HG02943 (cell line): ENCODE measurements at regions not wholly inside any gene's neighbourhood (a gene's known extent, or its start where the extent isn't known, plus 50 kb on each side); places are given as distances from the start of the nearest gene placed in this dataset.

Experiments used
- ATAC-seq: cut with Tn5 transposase; IDR thresholded peaks from one replicate; pipeline ENCODE4 v1.9.1; 2021; ENCODE audit warnings: mild to moderate bottlenecking, low read depth, moderate library complexity; ENCODE audit not compliant: unreplicated experiment

DNA sequence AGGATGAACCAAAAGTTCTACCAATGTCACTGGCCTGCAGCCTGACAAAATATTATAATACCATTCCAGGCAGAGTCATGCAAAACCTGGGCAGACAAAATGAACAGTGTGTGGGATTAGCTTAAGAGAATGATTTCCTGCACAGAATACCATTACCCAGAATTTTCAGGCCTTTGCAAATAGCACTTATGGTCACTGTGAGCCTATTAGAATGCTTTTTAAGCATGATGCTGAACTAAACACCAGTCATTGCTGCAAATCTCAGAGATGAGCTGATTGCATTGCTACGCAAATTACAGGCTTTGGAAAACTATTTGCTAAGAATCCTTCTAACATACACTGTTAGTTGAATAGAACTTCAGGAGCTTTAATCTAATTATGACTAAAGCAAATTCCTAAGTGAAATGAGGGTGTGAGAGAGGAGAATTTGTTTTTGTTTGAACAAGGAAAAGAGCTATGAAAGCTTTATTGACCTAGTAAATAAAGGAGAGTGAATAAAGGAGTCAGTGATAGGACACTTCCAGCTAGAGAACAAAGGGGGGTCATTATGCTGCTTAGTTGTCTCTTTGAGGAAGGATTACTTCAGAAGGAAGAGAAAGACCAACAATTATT is 398.8 kb downstream of the HS3ST3B1 start:
- no peak for ATAC-seq

DNA sequence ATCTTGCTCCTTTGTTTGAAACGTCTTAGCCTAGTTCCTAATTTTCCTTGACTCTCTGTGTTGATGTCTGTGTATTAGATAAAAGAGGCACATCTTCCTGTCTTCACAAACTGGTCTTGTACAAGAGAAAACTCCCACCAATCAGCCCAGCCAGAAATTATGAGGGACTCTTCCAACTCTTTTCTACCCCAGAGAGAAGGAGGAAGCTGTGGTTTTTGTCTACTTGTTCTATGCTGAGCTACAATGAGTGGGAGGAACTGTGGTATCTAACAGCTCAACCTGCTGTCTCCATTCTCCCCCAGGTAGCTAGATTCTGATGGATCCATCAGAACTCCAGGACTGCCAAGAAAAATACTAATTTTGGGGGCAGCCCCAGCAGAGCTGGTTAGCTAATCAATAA is 392.5 kb downstream of the HS3ST3B1 start:
- no peak for ATAC-seq

DNA sequence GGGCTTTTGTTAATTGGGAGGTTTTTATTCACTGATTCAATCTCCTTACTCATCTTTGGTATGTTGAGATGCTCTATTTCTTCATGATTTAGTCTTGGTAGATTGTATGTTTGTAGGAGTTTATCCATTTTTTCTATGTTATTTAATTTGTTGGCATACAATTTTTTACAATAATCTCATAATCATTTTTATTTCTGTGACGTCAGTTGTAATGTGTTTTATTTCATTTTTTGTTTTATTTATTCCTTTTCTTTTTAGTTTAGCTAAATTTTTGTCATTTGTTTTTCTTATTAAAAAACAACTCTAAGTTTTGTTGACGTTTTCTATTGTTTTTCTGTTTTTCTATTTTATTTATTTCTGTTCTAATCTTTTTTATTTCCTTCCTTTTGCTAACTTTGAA is 389.8 kb downstream of the HS3ST3B1 start:
- ATAC-seq: no peak

DNA sequence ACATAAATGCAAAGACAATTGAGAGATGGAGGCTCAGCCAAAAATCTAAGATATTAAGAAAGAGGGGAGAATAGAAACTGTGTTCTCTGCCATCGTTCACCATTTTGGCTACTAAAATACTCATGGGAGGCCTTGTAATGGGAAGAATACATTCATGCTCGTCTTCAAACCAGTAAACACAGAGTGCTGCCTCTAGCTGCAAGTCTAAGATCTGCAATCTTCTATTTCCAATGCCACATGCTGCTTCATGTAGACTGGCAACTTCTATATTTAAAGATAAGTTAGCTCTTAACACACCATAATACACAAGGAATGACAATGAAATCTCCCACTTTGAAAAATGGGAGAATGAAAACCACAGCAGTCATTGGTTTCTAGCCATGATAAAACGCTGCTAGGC is 387.3 kb downstream of the HS3ST3B1 start:
- ATAC-seq: no peak

DNA sequence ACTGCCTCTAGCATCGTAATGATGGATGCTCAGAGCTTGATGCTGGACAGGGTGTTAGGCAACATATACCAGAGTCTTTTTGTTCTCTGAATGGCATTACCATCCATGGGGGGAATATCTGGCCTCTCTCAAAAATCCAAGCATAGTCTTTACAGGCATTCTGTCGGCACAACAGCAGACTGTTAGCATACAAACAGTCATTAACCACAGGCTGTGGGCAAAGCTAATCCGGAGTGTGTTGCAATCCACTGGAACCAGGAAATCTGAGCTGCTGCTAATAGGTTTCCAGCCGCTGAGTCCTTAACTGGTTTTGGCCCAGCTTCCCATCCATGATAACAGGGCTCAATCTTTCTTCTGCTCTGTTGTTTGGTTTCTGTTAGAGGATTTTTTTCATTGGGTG is 371.9 kb downstream of the HS3ST3B1 start:
- ATAC-seq: no peak

DNA sequence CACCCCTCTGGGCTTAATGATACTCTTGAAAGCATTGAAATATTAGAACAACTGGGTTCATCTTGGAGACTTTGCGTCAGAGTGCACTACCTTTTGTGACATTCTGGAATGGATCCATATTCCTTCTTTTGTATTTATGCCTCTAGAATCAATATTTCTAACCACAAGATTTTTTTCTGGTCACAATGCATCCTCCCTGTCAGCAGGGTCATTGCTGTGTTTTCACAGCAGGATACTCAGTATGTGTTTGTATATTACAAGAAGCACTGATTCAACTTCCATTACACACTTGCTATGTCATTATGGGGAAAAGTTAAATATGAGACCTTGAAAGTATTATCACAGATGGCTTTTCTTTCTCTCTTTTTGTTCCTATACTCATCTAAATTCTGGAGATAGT is 370.0 kb downstream of the HS3ST3B1 start:
- no peak for ATAC-seq

DNA sequence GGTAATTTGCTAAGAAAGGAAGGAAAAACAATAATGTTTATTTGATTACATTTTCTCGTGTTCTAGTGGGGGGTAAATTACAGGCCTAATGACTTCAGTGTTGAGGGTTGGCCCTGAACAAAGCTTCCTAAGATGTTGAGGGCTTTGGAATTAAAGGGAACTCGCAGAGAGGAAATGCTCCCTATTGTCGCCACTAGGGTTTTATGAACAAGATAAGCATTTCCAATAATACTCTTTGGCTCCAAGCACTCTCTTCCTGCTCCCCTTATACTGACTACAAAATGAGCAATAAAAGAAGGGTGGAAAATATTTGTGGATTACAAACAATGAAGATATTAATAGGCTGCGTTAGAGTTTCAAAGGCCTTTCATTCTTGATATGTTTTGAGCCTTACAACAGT is 363.6 kb downstream of the HS3ST3B1 start:
- no peak for ATAC-seq

DNA sequence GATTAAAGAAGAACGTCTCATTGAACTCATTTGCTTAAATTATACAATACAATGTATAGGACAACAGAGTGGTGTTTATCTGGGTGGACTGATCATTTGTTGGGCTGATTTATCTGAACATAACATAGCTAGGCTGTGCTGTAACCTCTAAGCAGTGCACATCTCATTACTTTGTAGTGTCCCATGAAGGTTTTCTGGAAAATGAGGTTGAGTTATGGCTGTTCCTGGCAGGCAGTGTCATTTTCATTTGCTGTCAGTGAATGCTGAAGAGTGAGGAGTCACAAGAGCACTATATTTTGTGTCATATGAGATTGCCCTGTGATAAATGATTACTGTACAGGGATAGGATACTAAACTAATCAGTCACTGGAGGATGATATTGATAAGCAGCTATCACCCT is 340.2 kb downstream of the HS3ST3B1 start:
- ATAC-seq: no peak

DNA sequence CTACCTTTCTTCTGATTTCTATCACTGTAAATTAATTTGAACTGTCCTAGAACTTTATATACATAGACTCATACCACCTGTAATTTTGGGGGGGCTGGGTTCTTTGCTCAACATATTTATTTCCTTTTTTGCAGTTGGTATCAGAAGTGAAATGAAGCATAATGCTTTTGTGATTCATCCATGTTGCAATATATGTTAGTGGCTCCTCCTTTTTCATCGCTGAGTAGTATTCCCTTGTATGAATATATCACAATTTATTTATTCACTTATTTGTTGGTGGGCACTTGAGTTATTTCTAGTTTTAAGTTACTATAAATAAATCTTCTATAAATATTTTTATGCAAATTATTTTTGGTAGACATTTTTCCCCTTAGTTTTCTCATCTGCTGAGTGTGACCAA is 336.4 kb downstream of the HS3ST3B1 start:
- ATAC-seq: no peak

DNA sequence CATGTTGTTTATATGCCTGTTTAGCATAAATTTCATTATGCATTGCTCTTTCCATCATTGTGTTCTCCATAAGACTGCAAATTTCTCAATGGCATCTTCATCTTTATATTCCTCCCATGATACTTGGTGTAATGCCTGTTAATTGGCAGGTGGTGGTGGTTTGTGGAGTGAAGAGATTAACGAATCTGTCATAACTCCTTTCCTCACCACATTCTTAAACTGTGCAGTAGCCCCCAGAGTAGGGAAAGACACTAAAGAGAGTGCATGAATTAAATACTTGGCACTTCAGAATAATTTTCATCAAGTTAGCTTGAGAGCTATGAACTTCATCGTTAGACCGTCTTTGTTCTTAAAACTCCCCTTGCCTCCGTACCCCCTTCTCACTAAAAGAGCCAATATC is 329.7 kb downstream of the HS3ST3B1 start:
- no peak for ATAC-seq

DNA sequence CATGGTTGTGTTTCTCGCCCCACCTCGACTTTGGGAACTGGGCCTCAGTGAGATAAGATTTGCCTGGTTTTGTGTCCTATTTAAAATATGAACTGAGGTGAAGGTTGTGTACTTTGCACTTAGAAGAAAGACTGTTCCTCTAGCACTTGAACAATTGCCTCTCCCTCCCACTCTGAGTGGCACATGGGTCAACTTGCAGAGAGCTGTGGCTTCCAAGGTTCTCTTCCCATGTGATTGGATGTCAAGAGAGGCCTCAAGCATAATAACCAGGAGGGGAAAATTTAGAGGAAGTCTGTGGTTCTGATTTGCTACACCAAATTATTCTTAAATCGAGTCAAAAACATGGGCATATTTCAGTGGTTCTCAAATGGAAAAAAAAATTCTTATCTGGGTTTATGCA is 329.2 kb downstream of the HS3ST3B1 start:
- ATAC-seq: no peak

DNA sequence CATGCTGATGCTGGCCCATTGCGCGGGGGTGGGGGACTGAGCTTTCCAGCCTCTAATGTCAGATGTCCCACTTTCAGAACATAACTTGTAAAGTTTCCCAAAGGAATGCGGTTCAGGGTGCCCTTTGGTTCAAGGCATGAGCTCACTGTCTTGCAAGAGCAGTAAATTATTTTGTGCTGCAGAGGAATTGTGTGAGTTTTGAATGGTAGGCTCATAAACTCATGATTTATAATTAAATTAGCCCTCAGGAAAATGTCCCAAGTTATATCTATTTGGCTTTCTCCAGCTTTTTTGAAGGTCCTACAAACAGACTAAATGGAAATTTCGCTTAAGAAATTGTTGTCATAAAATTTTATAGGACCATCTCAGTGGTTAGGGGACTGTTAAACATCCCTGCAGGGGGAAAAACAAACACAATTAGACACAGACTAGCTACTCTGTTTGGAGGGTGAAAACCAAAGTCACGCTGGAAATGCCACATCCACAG is 321.8 kb downstream of the HS3ST3B1 start:
- ATAC-seq: no peak

DNA sequence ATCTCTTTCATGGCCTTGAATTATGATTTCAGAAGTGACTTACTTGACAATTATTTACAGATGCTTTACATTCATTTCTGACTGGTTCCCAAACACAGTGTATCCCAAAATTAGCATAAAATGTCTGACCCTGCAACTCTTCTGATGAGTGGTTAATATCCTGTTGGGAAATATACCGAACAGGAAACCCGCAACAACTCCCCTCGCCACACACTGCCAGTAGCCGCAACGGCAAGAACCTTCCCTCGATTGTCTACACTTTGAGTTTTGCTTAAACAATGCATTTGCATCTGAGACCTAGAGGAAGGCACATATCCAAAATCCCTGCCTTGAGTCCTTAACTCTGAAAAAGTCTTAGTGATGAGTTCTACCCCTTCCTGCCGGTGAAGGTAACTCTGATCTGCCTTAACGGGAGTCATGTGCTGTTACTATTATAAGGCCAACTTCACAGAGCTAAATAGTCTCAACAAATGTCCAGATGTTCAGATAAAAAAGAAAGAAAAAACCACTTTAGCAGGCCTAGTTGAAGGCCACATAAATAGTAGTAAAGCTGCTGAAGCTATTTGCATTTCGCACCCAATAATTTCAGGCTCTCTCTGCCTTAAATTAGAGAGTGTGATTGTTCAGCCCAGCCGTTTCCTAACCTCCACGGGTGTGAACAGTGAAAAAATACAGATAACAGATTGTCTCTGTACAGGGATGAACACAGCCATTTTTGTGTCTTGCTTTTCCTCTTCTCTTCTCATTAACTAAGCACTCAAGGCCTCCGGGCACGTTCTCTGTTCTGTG is 321.1 kb downstream of the HS3ST3B1 start:
- ATAC-seq: no peak

DNA sequence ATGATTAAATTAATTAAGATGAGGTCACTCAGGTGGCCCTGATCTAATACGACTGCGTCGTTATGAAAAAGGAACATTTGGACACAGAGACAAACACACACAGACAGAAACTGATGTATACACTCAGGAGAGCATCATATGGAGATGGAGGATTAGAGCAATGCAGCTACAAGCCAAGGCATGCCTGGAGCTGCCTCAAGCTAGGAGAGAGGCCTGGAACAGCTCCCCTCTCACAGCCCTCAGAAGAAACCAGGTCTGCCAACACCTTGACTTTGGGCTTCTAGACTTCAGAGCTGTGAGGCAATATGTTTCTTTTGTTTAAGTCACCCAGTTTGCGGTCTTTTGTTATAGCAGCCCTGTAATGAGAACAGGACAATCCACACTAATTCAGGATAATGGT is 318.9 kb downstream of the HS3ST3B1 start:
- ATAC-seq: no peak

DNA sequence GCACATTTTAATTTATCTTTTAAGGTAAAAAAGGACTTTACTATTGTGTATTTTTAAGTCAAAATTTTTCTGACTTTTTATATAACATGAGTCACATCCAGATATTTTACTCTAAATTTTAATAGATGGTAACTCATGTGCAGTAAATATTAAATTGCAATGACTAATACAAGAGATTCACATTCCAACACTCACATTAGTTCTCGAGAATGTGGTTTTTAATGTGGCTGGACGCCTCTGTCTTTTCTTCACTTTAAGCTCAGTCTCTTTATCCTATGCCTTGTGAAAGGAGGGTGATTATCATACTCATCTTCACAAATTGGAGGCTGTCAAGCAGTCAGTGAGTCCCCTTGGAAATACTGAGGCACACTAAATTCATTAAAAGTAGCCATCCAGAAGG is 315.6 kb downstream of the HS3ST3B1 start:
- no peak for ATAC-seq

DNA sequence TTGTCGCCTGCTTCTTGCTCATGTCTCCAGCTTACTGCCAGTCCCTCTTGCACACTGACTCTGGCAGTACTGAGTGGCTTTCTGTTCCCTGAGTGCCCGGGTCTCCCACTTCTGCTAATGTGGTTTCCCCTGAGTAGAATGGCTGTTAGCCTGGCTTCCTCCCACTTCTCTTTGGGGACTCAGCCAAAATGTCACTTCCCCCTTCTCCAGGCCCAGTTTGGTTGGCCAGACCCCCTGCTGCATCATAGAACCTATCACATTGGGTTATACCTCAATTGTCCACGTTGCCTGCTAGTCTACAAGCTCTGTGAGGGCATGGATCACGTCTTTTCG is 304.4 kb downstream of the HS3ST3B1 start:
- no peak for ATAC-seq

DNA sequence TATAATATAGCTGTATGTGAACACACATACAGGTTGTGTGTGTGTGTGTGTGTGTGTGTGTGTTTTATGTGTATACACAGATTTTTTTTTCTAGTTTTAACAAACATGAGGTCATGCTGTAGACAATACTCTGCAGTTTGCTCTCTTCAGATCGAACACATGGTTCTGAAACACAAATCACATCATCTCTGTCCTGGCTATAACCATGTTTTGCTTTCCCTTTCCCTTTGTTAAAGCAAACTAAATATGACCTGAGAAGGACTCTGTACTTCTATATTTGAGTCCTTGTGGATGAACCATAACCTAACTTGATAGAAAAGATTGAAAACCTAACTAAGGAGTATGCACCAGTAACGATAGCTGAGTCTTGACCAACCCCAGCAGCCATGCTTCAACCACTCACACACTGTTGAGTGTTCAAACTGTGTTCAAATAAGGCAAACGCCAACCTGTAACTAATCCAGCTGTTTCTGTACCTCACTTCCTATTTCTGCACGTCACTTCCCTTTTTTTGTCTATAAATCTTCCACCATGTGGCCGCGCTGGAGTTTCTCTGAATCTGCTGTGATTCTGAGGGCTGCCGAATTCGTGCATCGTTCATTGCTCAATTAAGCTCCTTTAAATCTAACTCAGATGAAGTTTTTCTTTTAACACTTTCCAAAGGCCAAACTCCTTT is 303.8 kb downstream of the HS3ST3B1 start:
- ATAC-seq: no peak

DNA sequence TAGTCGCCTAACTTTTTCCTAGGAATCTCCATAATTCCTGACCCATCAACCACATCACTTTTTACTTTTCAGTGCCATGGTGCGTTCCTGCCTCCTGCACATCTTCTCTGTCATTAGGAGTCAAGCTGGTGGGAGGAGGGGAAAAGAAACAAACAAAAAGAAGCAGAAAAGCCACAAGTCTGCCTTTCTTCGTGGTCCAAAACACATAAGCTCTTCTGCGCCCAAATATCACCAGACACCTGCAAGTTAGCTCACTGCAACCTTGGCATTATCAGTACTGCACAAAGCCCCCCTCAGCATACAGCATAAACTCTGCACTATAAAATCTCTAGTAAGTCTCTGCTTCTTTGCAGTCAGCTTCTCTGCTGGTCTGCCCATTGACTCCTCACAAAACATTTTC is 295.3 kb downstream of the HS3ST3B1 start:
- ATAC-seq: no peak

DNA sequence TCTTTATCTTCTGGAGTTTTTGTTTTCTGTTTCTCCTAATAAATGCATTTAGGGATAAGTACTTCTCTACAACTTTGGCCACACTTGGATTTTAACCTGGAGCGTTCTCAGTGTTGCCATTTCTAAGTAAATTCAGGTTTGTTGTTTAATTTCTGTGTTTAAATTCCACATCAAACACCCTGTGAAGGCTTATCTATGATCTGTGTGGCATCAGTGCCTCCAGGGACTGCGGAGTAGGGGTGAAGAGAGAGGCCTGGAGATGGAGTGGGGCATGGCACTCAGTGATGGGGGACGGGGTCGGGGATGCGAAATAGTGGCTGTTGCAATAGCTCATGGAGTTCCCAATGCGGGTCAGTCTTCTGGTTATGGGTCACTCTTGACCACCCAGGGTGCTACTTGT is 294.8 kb downstream of the HS3ST3B1 start:
- no peak for ATAC-seq

DNA sequence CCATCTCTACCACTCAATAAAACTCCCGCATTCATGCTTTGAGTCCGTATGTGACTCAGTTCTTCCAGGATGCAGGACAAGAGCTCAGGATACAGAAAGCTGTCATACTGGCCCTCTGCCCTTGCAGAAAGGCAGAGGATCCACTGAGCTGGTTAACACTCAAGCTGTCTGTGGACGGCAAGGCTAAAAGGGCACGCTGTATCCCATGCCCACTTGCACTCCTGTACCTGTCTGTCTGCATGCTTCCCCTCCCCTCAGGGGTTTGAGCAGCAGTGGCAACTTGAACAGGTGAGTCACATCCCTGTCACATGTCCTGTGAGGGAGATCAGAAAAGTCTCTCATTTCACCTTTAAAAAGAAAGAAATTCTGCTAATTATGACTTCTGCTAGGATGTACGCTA is 293.8 kb downstream of the HS3ST3B1 start:
- ATAC-seq: no peak

DNA sequence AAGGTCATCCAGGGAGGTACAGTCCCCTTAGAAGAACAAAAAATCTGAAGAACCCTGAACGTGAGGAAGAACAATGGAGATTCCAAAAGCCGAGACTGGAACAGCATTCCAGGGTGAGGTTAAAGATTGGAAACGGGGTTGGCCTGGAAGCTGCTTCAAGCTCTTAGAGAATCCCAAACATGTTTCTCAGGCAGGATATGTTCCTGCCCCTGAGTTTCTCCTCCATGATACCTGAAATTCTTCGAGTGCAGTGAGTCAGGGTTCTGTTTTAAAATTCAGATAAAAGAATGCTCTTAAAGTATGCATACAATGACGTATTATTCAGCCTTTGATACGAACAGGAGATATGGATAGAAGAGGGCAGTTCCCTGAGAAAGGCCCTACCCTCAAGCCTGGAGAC is 293.1 kb downstream of the HS3ST3B1 start:
- no peak for ATAC-seq
